Endothelial cell of umbilical vein (primary cell): ENCODE measurements at regions not wholly inside any gene's neighbourhood (a gene's known extent, or its start where the extent isn't known, plus 50 kb on each side); places are given as distances from the start of the nearest gene placed in this dataset.

Experiments
- BruUV-seq: library from RNA; stranded (reverse); fragments of 400-500 nt; replicated peaks from 2 replicates; lab custom pipeline; 2021; lab: Mats Ljungman, UMichigan
- CTCF ChIA-PET: fragments of 300-600, 350-600 bp; sonication (Branson Sonifier 250); formaldehyde crosslinking; loops from one replicate; lab custom pipeline; 2021; ENCODE audit warnings: antibody characterized with exemption, inconsistent platforms; lab: Charles Lee
- POLR2A ChIA-PET: fragments of 300-600, 350-600 bp; sonication (Branson Sonifier 250); formaldehyde crosslinking; loops from one replicate; lab custom pipeline; 2021; ENCODE audit warnings: antibody characterized with exemption, inconsistent platforms; lab: Charles Lee
- DNase-seq: peaks from one replicate; pipeline ENCODE4 v3.0.0-alpha.2; 2011; ENCODE audit warnings: low read depth, low spot score
- FAIRE-seq: peaks from 2 replicates; lab custom pipeline; 2011; peaks lifted over from hg19 to GRCh38; lab: Jason Lieb, UNC
- H2AFZ ChIP-seq: 2 replicates; pipeline ENCODE4 v1.6.0; 2012; ENCODE audit warnings: low read depth, low read length, control low read depth, inconsistent platforms
- H3K27ac ChIP-seq: 2 replicates; pipeline ENCODE4 v1.5.1; 2011; ENCODE audit warnings: low read depth, mild to moderate bottlenecking, control low read depth, low read length, moderate library complexity; ENCODE audit not compliant: insufficient read depth
- H3K27me3 ChIP-seq, 2 experiments: 2 replicates each; pipeline versions ENCODE4 v1.6.0 to v1.6.1; 2011; ENCODE audit warnings: low read length in 2 of 2, mixed read lengths in 1 of 2; ENCODE audit not compliant: control insufficient read depth in 2 of 2, insufficient read depth in 2 of 2
- H3K36me3 ChIP-seq, 2 experiments: 2 replicates in 1 of 2; 3 replicates in 1 of 2; pipeline ENCODE4 v1.5.1; 2011; ENCODE audit warnings: low read length in 2 of 2, mild to moderate bottlenecking in 1 of 2, moderate library complexity in 1 of 2; ENCODE audit not compliant: control insufficient read depth in 2 of 2, insufficient read depth in 2 of 2; ENCODE audit errors: extremely low read depth in 1 of 2
- H3K4me1 ChIP-seq: 3 replicates; pipeline ENCODE4 v1.5.1; 2011; ENCODE audit warnings: mild to moderate bottlenecking, low read length; ENCODE audit not compliant: control insufficient read depth, insufficient read depth; ENCODE audit errors: extremely low read depth
- H3K4me2 ChIP-seq: 2 replicates; pipeline ENCODE4 v1.6.1; 2011; ENCODE audit warnings: low read length, control low read depth, mixed read lengths; ENCODE audit not compliant: insufficient read depth
- H3K4me3 ChIP-seq, 3 experiments: fragments of 200-600 bp in 1 of 3; sonication (generic), shearing (Covaris generic) in 1 of 3; replicated peaks in 1 of 3; 2 replicates each; pipeline ENCODE4 v1.5.1; 2011 to 2016; ENCODE audit warnings: control low read depth in 3 of 3, low read length in 3 of 3, mild to moderate bottlenecking in 2 of 3, inconsistent platforms in 1 of 3, low read depth in 1 of 3, moderate library complexity in 1 of 3; ENCODE audit not compliant: insufficient read depth in 1 of 3
- H3K79me2 ChIP-seq: 2 replicates; pipeline ENCODE4 v1.6.0; 2012; ENCODE audit warnings: low read length, inconsistent platforms; ENCODE audit not compliant: control insufficient read depth, insufficient read depth
- H3K9ac ChIP-seq: replicated peaks from 2 replicates; pipeline ENCODE3; 2011; ENCODE audit warnings: low read length, control low read depth; ENCODE audit not compliant: insufficient read depth; ENCODE audit errors: extremely low read depth
- H3K9me1 ChIP-seq: replicated peaks from 3 replicates; pipeline ENCODE4 v1.6.0; 2011; ENCODE audit warnings: mild to moderate bottlenecking, low read length; ENCODE audit not compliant: control insufficient read depth, insufficient read depth; ENCODE audit errors: extremely low read depth
- H3K9me3 ChIP-seq: replicated peaks from 2 replicates; pipeline ENCODE4 v1.5.1; 2012; ENCODE audit warnings: low read length, inconsistent platforms; ENCODE audit not compliant: control insufficient read depth, insufficient read depth
- H4K20me1 ChIP-seq: replicated peaks from 2 replicates; pipeline ENCODE3; 2011; ENCODE audit warnings: mild to moderate bottlenecking, low read length; ENCODE audit not compliant: control insufficient read depth, insufficient read depth; ENCODE audit errors: extremely low read depth
- CTCF ChIP-seq, 2 donors: IDR thresholded peaks; 1 replicate in 1 of 2; 2 replicates in 1 of 2; pipeline ENCODE4 v1.5.1; 2011; ENCODE audit warnings: low read length in 2 of 2, mild to moderate bottlenecking in 2 of 2, moderate library complexity in 2 of 2, control low read depth in 1 of 2, inconsistent platforms in 1 of 2, low read depth in 1 of 2; ENCODE audit not compliant: insufficient read depth in 1 of 2; ENCODE audit errors: extremely low read depth in 1 of 2
- EZH2 ChIP-seq: IDR thresholded peaks from 2 replicates; pipeline ENCODE4 v1.6.1; 2012; ENCODE audit warnings: borderline replicate concordance, low read depth, mild to moderate bottlenecking, moderate library complexity, low read length, inconsistent platforms; ENCODE audit not compliant: severe bottlenecking
- FOS ChIP-seq: IDR thresholded peaks from 2 replicates; pipeline ENCODE4 v1.6.1; 2011; ENCODE audit warnings: mild to moderate bottlenecking, low read length, moderate library complexity, borderline replicate concordance; ENCODE audit not compliant: insufficient read depth
- GATA2 ChIP-seq: IDR thresholded peaks from 2 replicates; pipeline ENCODE4 v1.7.0; 2011; ENCODE audit warnings: low read depth, mild to moderate bottlenecking, moderate library complexity, mixed read lengths, low read length; ENCODE audit not compliant: insufficient read length, insufficient read depth
- JUN ChIP-seq: IDR thresholded peaks from 2 replicates; pipeline ENCODE4 v1.6.1; 2011; ENCODE audit warnings: borderline replicate concordance, low read depth; ENCODE audit not compliant: insufficient read length, insufficient read depth
- MAX ChIP-seq: IDR thresholded peaks from 2 replicates; pipeline ENCODE4 v1.6.1; 2011; ENCODE audit not compliant: insufficient read depth, insufficient read length
- MYC ChIP-seq: IDR thresholded peaks from one replicate; pipeline ENCODE4 v1.6.1; 2011; ENCODE audit warnings: mild to moderate bottlenecking, low read depth, low read length
- POLR2A ChIP-seq: IDR thresholded peaks from 2 replicates; pipeline ENCODE4 v1.6.1; 2012; ENCODE audit warnings: low read depth, mild to moderate bottlenecking, control low read depth, low read length
- POLR2AphosphoS5 ChIP-seq: IDR thresholded peaks from 2 replicates; pipeline ENCODE4 v1.6.1; 2012; ENCODE audit warnings: low read depth, mild to moderate bottlenecking, control low read depth, low read length, moderate library complexity; ENCODE audit not compliant: insufficient read depth
- dilution Hi-C: fragments of 300-500 bp; cut with MboI; formaldehyde crosslinking; loops from one replicate; pipeline ENCODE4 v1.15.0; 2019; ENCODE audit warnings: low sequenced_read_pairs; ENCODE audit not compliant: extremely low pct_ligation_motif_present
- intact Hi-C: fragments of 100-400 bp; cut with micrococcal nuclease; formaldehyde crosslinking; loops from one replicate; pipeline ENCODE4 v1.10.0; 2022

- ChIA-PET CTCF (no interaction called here), POLR2A (no interaction called here)
- dilution Hi-C loops (no loop called here), intact Hi-C loops (no loop called here)
- Histone ChIP-seq H3K4me3 (no peak overlapping the region), H3K27me3 (no peaks in the 10 kb centered on the region), H3K4me1 (no peaks in the 10 kb centered on the region), H4K20me1 (peaks cover 3% of the 10 kb centered on the region), H3K27ac (no peak overlapping the region), H3K79me2 (no peaks in the 10 kb centered on the region), H3K36me3 (no peaks in the 10 kb centered on the region), H3K9me1 (no peaks in the 10 kb centered on the region), H2AFZ (no peak overlapping the region), H3K4me2 (no peak overlapping the region), H3K9ac (no peak overlapping the region), H3K9me3 (no peaks in the 10 kb centered on the region)
- FAIRE-seq (no peak), DNase-seq (no peak)
- no TSS peak for BruUV-seq
- TF ChIP-seq POLR2A (no peak), MYC (no peak), JUN (no peak), CTCF (IDR thresholded peaks at IDR 0.05; ENCODE audit: extremely low read depth in 1 of 2, insufficient read depth in 1 of 2, low read depth in 1 of 2, low read length in 2 of 2) (no peak), MAX (no peak), EZH2 (no peak), POLR2AphosphoS5 (no peak), GATA2 (no peak), FOS (no peak)
These were observed 62.4 kb downstream of the CD24 start for GRCh38 chr6:106912091-106912490.
